H1 (cell line): ENCODE measurements at regions not wholly inside any gene's neighbourhood (a gene's known extent, or its start where the extent isn't known, plus 50 kb on each side); places are given as distances from the start of the nearest gene placed in this dataset.

Source experiments
- CTCF ChIA-PET: fragments of 300-600 bp; sonication (Branson Sonifier 250); formaldehyde crosslinking; loops from one replicate; lab custom pipeline; 2021; ENCODE audit not compliant: partially characterized antibody; lab: Charles Lee
- POLR2A ChIA-PET: fragments of 300-600 bp; sonication (Branson Sonifier 250); formaldehyde crosslinking; loops from one replicate; lab custom pipeline; 2021; ENCODE audit warnings: inconsistent platforms; ENCODE audit not compliant: partially characterized antibody; lab: Charles Lee
- DNase-seq, 2 experiments: peaks; one replicate each; pipeline versions ENCODE4 v3.0.0 to v3.0.0-alpha.2; 2010 to 2022; ENCODE audit warnings: low spot score in 2 of 2, low read depth in 1 of 2, mixed read lengths in 1 of 2
- FAIRE-seq: peaks from 2 replicates; lab custom pipeline; 2011; peaks lifted over from hg19 to GRCh38; lab: Jason Lieb, UNC
- H2AFZ ChIP-seq: 2 replicates; pipeline ENCODE4 v1.8.1; 2012; ENCODE audit warnings: low read length, inconsistent platforms
- H2AK5ac ChIP-seq: 2 replicates; pipeline ENCODE4 v1.6.1; 2013; ENCODE audit warnings: low read depth, low read length
- H2BK120ac ChIP-seq: replicated peaks from 2 replicates; pipeline ENCODE3; 2013; ENCODE audit warnings: low read depth, low read length, inconsistent platforms
- H2BK12ac ChIP-seq: 2 replicates; pipeline ENCODE4 v1.6.1; 2013; ENCODE audit warnings: low read depth, low read length
- H2BK15ac ChIP-seq: 2 replicates; pipeline ENCODE4 v1.6.1; 2013; ENCODE audit warnings: low read length
- H2BK20ac ChIP-seq: 2 replicates; pipeline ENCODE4 v1.6.1; 2013; ENCODE audit warnings: low read length
- H2BK5ac ChIP-seq: 2 replicates; pipeline ENCODE4 v1.6.1; 2013; ENCODE audit warnings: low read depth, low read length
- H3K14ac ChIP-seq: 2 replicates; pipeline ENCODE4 v1.6.1; 2013; ENCODE audit warnings: inconsistent platforms; ENCODE audit not compliant: insufficient read length
- H3K18ac ChIP-seq: 2 replicates; pipeline ENCODE4 v1.6.1; 2013; ENCODE audit warnings: low read length; ENCODE audit errors: extremely low read depth
- H3K23ac ChIP-seq: 2 replicates; pipeline ENCODE4 v1.6.1; 2013; ENCODE audit warnings: inconsistent platforms; ENCODE audit not compliant: insufficient read length
- H3K23me2 ChIP-seq: 2 replicates; pipeline ENCODE4 v1.6.1; 2013; ENCODE audit warnings: low read depth, low read length
- H3K27ac ChIP-seq: 2 replicates; pipeline ENCODE4 v1.6.1; 2011; ENCODE audit warnings: low read depth, low read length, inconsistent platforms
- H3K27me3 ChIP-seq, 4 experiments: replicated peaks in 1 of 4; 1 replicate in 1 of 4; 2 replicates in 3 of 4; pipeline versions ENCODE4 v1.6.1 to v1.8.1; 2011 to 2013; ENCODE audit warnings: low read length in 3 of 4, mild to moderate bottlenecking in 3 of 4, inconsistent platforms in 2 of 4, mixed read lengths in 2 of 4, moderate library complexity in 1 of 4; ENCODE audit not compliant: control insufficient read depth in 3 of 4, insufficient read depth in 3 of 4; ENCODE audit errors: extremely low read depth in 1 of 4
- H3K36me3 ChIP-seq, 4 experiments: 2 replicates each; pipeline versions ENCODE4 v1.6.1 to v1.8.1; 2011 to 2013; ENCODE audit warnings: mild to moderate bottlenecking in 4 of 4, low read length in 3 of 4, moderate library complexity in 2 of 4, control low read depth in 1 of 4, inconsistent platforms in 1 of 4; ENCODE audit not compliant: insufficient read depth in 4 of 4, control insufficient read depth in 2 of 4
- H3K4ac ChIP-seq: replicated peaks from 2 replicates; pipeline ENCODE3; 2013; ENCODE audit warnings: low read length, low read depth, mixed read lengths, inconsistent platforms; ENCODE audit not compliant: insufficient read length
- H3K4me1 ChIP-seq, 4 experiments: replicated peaks in 1 of 4; 1 replicate in 1 of 4; 2 replicates in 3 of 4; pipeline versions ENCODE4 v1.6.1 to v1.8.1; 2011 to 2013; ENCODE audit warnings: low read length in 3 of 4, inconsistent platforms in 2 of 4, mixed read lengths in 1 of 4; ENCODE audit not compliant: insufficient read depth in 4 of 4, control insufficient read depth in 3 of 4
- H3K4me2 ChIP-seq, 2 experiments: 2 replicates each; pipeline versions ENCODE4 v1.6.1 to v1.8.1; 2011 to 2013; ENCODE audit warnings: low read depth in 2 of 2, low read length in 2 of 2, control low read depth in 1 of 2, inconsistent platforms in 1 of 2, mild to moderate bottlenecking in 1 of 2; ENCODE audit not compliant: insufficient read depth in 1 of 2
- H3K4me3 ChIP-seq, 4 experiments: fragments of 200-600, 300-600 bp in 1 of 4; sonication (generic), shearing (Covaris generic), sonication (Bioruptor Twin) in 1 of 4; 2 replicates each; pipeline versions ENCODE4 v1.5.1 to v1.8.1; 2011 to 2016; ENCODE audit warnings: low read length in 4 of 4, low read depth in 3 of 4, control low read depth in 2 of 4, inconsistent platforms in 2 of 4, mild to moderate bottlenecking in 2 of 4, mixed read lengths in 1 of 4, moderate library complexity in 1 of 4; ENCODE audit not compliant: insufficient read depth in 2 of 4; ENCODE audit errors: extremely low read depth in 1 of 4
- H3K56ac ChIP-seq: replicated peaks from 2 replicates; pipeline ENCODE3; 2013; ENCODE audit warnings: low read depth, mild to moderate bottlenecking, mixed read lengths, low read length, inconsistent platforms; ENCODE audit not compliant: insufficient read length
- H3K79me1 ChIP-seq: 2 replicates; pipeline ENCODE4 v1.6.1; 2013; ENCODE audit warnings: low read depth, low read length, control low read depth
- H3K79me2 ChIP-seq, 2 experiments: 2 replicates each; pipeline versions ENCODE4 v1.6.1 to v1.8.1; 2012 to 2013; ENCODE audit warnings: low read length in 2 of 2, mild to moderate bottlenecking in 2 of 2, inconsistent platforms in 1 of 2; ENCODE audit not compliant: insufficient read depth in 2 of 2, control insufficient read depth in 1 of 2
- H3K9ac ChIP-seq, 4 experiments: replicated peaks in 1 of 4; 1 replicate in 1 of 4; 2 replicates in 3 of 4; pipeline versions ENCODE4 v1.6.1 to v1.8.1; 2011 to 2013; ENCODE audit warnings: low read depth in 3 of 4, low read length in 3 of 4, control low read depth in 2 of 4, mild to moderate bottlenecking in 2 of 4, moderate library complexity in 2 of 4, inconsistent platforms in 1 of 4; ENCODE audit errors: extremely low read depth in 1 of 4
- H3K9me3 ChIP-seq, 2 experiments: 2 replicates each; pipeline versions ENCODE4 v1.6.1 to v1.8.1; 2012 to 2013; ENCODE audit warnings: mild to moderate bottlenecking in 2 of 2, moderate library complexity in 2 of 2, control low read depth in 1 of 2, inconsistent platforms in 1 of 2, low read depth in 1 of 2, low read length in 1 of 2, mixed read lengths in 1 of 2; ENCODE audit not compliant: insufficient read depth in 2 of 2
- H4K20me1 ChIP-seq, 2 experiments: replicated peaks in 1 of 2; 2 replicates each; pipeline versions ENCODE3 to v1.8.1; 2011 to 2013; ENCODE audit warnings: inconsistent platforms in 2 of 2, low read length in 2 of 2, mild to moderate bottlenecking in 1 of 2; ENCODE audit not compliant: insufficient read depth in 2 of 2, control insufficient read depth in 1 of 2
- H4K5ac ChIP-seq: 2 replicates; pipeline ENCODE4 v1.6.1; 2013; ENCODE audit warnings: low read length, low read depth, mixed read lengths, inconsistent platforms; ENCODE audit not compliant: insufficient read length
- H4K8ac ChIP-seq: 2 replicates; pipeline ENCODE4 v1.8.0; 2013; ENCODE audit warnings: mild to moderate bottlenecking, moderate library complexity, low read length, inconsistent platforms; ENCODE audit not compliant: insufficient read depth; ENCODE audit errors: extremely low read depth
- H4K91ac ChIP-seq: replicated peaks from 2 replicates; pipeline ENCODE3; 2013; ENCODE audit warnings: low read length, mixed read lengths, inconsistent platforms; ENCODE audit not compliant: insufficient read length
- BCL11A ChIP-seq, 2 experiments: IDR thresholded peaks; one replicate each; pipeline ENCODE4 v1.6.1; 2011; ENCODE audit warnings: low read depth in 2 of 2, low read length in 2 of 2, mild to moderate bottlenecking in 2 of 2
- BRCA1 ChIP-seq: IDR thresholded peaks from 2 replicates; pipeline ENCODE4 v1.6.1; 2012; ENCODE audit warnings: low read depth, low read length, improper control_type of control experiment
- CBX8 ChIP-seq: fragments of 300-800, 300-1000 bp; sonication (generic); IDR thresholded peaks from 2 replicates; pipeline ENCODE4 v1.7.1; 2016; ENCODE audit warnings: low read depth, low read length, borderline replicate concordance
- CEBPB ChIP-seq: IDR thresholded peaks from 2 replicates; pipeline ENCODE4 v1.6.1; 2012; ENCODE audit warnings: low read depth, low read length
- CREB1 ChIP-seq: IDR thresholded peaks from 2 replicates; pipeline ENCODE4 v1.6.1; 2012; ENCODE audit warnings: inconsistent platforms
- CTBP2 ChIP-seq: IDR thresholded peaks from 2 replicates; pipeline ENCODE4 v1.7.0; 2011; ENCODE audit warnings: borderline replicate concordance, mild to moderate bottlenecking, moderate library complexity, mixed read lengths, low read length; ENCODE audit not compliant: insufficient read depth, insufficient read length
- HDAC6 ChIP-seq: IDR thresholded peaks from one replicate; pipeline ENCODE4 v1.7.1; 2012; ENCODE audit warnings: low read depth, mild to moderate bottlenecking, inconsistent platforms, low read length, moderate library complexity
- KDM4A ChIP-seq: IDR thresholded peaks from one replicate; pipeline ENCODE4 v1.7.1; 2012; ENCODE audit warnings: low read depth, mild to moderate bottlenecking, moderate library complexity, low read length, inconsistent platforms; ENCODE audit not compliant: severe bottlenecking
- RBBP5 ChIP-seq: IDR thresholded peaks from 2 replicates; pipeline ENCODE4 v1.7.1; 2012; ENCODE audit warnings: low read depth, mild to moderate bottlenecking, inconsistent platforms, low read length, moderate library complexity, borderline replicate concordance
- TCF12 ChIP-seq: IDR thresholded peaks from 2 replicates; pipeline ENCODE4 v1.6.1; 2011; ENCODE audit warnings: low read depth, mild to moderate bottlenecking, low read length
- YY1 ChIP-seq: IDR thresholded peaks from 2 replicates; pipeline ENCODE4 v1.6.1; 2011; ENCODE audit warnings: low read depth, mild to moderate bottlenecking, low read length
- WGBS, 2 experiments: shearing (Covaris generic) in 1 of 2; methylation state at CpG; one replicate each; pipeline versions ENCODE4 v1.1.6 to v1.1.7; 2013 to 2015; ENCODE audit warnings: low lambda C conversion rate in 2 of 2, mixed read lengths in 2 of 2, inconsistent platforms in 1 of 2, low coverage in 1 of 2, missing lambda C conversion rate in 1 of 2; ENCODE audit not compliant: insufficient replicate concordance in 2 of 2, insufficient coverage in 1 of 2, insufficient read length in 1 of 2; ENCODE audit errors: extremely low coverage in 1 of 2, missing lambda C conversion rate in 1 of 2; 5-methylcytosine and 5-hydroxymethylcytosine counted together
- TF ChIP-seq, protein P1 (sequence below): IDR thresholded peaks from 2 replicates; pipeline ENCODE4 v1.6.1; 2012; ENCODE audit warnings: inconsistent platforms
- TF ChIP-seq, protein P2 (sequence below): IDR thresholded peaks from 2 replicates; pipeline ENCODE4 v1.6.1; 2011; ENCODE audit warnings: low read length, improper control_type of control experiment

DNA sequence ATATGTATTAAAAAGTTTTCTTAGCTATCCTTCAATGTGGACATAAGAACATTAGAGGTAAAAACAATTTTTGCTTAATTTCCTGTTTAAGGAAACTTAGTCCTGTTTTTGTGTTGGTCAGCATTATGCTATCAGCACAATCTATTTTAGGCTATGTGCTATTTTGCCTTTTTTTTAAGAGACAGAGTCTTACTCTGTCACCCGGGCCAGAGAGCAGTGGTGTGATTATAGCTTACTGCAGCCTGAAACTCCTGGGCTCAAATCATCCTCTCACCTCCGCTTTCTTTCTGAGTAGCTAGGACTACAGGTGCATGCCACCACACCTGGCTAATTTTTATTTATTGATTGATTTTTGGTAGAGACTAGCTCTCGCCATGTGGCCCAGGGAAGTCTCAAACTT lies 199.1 kb upstream of the TMPRSS15 start:
- Histone ChIP-seq H3K4me1 (no peaks in the 10 kb centered on the region; a peak in 1 of 7 replicates), H2BK15ac (no peak overlapping the region), H3K79me1 (no peaks in the 10 kb centered on the region), H3K27me3 (no peaks in the 10 kb centered on the region), H3K79me2 (no peaks in the 10 kb centered on the region), H3K18ac (no peak overlapping the region), H4K91ac (no peak overlapping the region), H3K9ac (no peak overlapping the region), H4K20me1 (no peaks in the 10 kb centered on the region), H3K9me3 (no peaks in the 10 kb centered on the region), H2BK120ac (no peak overlapping the region), H3K4me2 (no peak overlapping the region), H2BK12ac (no peak overlapping the region), H4K5ac (no peak overlapping the region), H2BK5ac (no peak overlapping the region), H3K36me3 (no peaks in the 10 kb centered on the region), H3K23me2 (no peaks in the 10 kb centered on the region), H3K56ac (no peak overlapping the region), H2BK20ac (no peak overlapping the region), H3K27ac (no peak overlapping the region), H2AFZ (no peak overlapping the region), H3K14ac (no peak overlapping the region), H4K8ac (no peak overlapping the region), H2AK5ac (no peak overlapping the region), H3K4me3 (no peak overlapping the region), H3K23ac (no peak overlapping the region), H3K4ac (no peak overlapping the region)
- POLR2A ChIA-PET = no interaction called here
- no peak for FAIRE-seq
- DNase-seq = no peak
- CTCF ChIA-PET = interaction anchor here (0.7 to 2.4 kb wide), 5 partner anchors 10 to 821 kb away, joined by 3 to 6 read pairs (median 3); no protein-coding TSS in a partner anchor
- WGBS, 2 experiments = 87% methylated on average over 3 of the region's 3 CpGs; no CpG with 5 or more reads in 1 of the 2 experiments
- TF ChIP-seq CTBP2 (no peak), KDM4A (no peak), CREB1 (no peak), TCF12 (no peak), CBX8 (no peak), RBBP5 (no peak), HDAC6 (no peak), BCL11A (IDR thresholded peaks at IDR 0.05; ENCODE audit: low read depth in 2 of 2, low read length in 2 of 2) (no peak), BRCA1 (no peak), CEBPB (no peak), YY1 (no peak)
- TF ChIP-seq, protein P1, sequence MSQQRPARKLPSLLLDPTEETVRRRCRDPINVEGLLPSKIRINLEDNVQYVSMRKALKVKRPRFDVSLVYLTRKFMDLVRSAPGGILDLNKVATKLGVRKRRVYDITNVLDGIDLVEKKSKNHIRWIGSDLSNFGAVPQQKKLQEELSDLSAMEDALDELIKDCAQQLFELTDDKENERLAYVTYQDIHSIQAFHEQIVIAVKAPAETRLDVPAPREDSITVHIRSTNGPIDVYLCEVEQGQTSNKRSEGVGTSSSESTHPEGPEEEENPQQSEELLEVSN = no peak
- TF ChIP-seq, protein P2, sequence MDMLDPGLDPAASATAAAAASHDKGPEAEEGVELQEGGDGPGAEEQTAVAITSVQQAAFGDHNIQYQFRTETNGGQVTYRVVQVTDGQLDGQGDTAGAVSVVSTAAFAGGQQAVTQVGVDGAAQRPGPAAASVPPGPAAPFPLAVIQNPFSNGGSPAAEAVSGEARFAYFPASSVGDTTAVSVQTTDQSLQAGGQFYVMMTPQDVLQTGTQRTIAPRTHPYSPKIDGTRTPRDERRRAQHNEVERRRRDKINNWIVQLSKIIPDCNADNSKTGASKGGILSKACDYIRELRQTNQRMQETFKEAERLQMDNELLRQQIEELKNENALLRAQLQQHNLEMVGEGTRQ = no peak
